ENCODE measurements at regions not wholly inside any gene's neighbourhood (a gene's known extent, or its start where the extent isn't known, plus 50 kb on each side); places are given as distances from the start of the nearest gene placed in this dataset.

DNA sequence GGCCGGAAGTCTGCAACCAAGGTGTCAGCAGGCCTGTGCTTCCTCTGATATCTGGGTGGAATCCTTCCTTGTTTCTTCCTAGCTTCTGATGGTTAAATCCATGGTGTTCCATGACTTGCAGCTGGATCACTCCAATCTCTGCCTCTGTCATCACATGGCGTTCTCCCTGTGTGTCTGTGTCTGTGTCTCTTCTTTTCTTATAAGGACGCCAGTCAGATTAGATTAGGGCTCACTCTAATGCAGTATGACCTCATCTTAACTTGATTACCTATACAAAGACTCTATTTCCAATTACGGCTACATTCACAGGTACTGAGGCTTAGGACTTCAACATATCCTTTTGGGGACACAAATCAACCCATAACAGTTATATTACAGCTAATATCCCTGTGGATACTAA, 70.3 kb upstream of the FAM3C start:
- H3K27ac Mint-ChIP-seq (ENCODE audit: unreplicated experiment) = no peak overlapping the region
- TF ChIP-seq, protein P1, sequence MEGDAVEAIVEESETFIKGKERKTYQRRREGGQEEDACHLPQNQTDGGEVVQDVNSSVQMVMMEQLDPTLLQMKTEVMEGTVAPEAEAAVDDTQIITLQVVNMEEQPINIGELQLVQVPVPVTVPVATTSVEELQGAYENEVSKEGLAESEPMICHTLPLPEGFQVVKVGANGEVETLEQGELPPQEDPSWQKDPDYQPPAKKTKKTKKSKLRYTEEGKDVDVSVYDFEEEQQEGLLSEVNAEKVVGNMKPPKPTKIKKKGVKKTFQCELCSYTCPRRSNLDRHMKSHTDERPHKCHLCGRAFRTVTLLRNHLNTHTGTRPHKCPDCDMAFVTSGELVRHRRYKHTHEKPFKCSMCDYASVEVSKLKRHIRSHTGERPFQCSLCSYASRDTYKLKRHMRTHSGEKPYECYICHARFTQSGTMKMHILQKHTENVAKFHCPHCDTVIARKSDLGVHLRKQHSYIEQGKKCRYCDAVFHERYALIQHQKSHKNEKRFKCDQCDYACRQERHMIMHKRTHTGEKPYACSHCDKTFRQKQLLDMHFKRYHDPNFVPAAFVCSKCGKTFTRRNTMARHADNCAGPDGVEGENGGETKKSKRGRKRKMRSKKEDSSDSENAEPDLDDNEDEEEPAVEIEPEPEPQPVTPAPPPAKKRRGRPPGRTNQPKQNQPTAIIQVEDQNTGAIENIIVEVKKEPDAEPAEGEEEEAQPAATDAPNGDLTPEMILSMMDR (IDR thresholded peaks at IDR 0.05; ENCODE audit: unreplicated experiment) = no peak

DNA sequence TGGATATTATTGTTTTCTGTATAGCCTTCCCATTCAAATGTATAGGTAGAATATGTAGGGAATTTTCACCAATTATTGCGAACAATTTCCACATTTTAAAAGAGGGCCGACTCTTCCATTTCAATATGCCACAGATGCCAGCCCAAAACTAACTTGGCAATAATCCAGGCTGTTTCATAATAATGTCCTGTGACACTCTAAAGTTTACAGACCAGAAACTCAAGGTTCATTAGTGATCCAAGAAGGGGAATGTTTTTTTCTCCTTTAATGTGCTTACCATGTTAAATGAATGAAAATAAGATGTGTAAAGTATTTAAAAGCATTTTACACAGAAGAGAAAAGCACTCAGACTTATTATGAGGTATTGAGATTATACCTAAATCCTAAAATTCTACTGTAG, 63.0 kb upstream of the FAM3C start:
- DNase-seq (ENCODE audit: low spot score) = no peak
- Mint-ChIP-seq H3K27me3 (ENCODE audit: unreplicated experiment) (no peaks in the 10 kb centered on the region), H3K4me3 (ENCODE audit: unreplicated experiment) (no peak overlapping the region), H3K36me3 (ENCODE audit: low read depth, unreplicated experiment) (no peaks in the 10 kb centered on the region), H3K9me3 (ENCODE audit: unreplicated experiment) (no peaks in the 10 kb centered on the region), H3K4me1 (ENCODE audit: unreplicated experiment) (peaks cover 20% of the 10 kb centered on the region), H3K27ac (ENCODE audit: unreplicated experiment) (no peak overlapping the region)
- TF ChIP-seq, protein P1 (IDR thresholded peaks at IDR 0.05; ENCODE audit: unreplicated experiment) = no peak

More for the DNA sequence above, 70.3 kb upstream of the FAM3C start:
- no peak for DNase-seq (ENCODE audit: low spot score)
- Mint-ChIP-seq H3K36me3 (ENCODE audit: low read depth, unreplicated experiment) (no peaks in the 10 kb centered on the region), H3K4me1 (ENCODE audit: unreplicated experiment) (peaks cover 14% of the 10 kb centered on the region), H3K27me3 (ENCODE audit: unreplicated experiment) (no peaks in the 10 kb centered on the region), H3K9me3 (ENCODE audit: unreplicated experiment) (no peaks in the 10 kb centered on the region), H3K4me3 (ENCODE audit: unreplicated experiment) (no peak overlapping the region)

DNA sequence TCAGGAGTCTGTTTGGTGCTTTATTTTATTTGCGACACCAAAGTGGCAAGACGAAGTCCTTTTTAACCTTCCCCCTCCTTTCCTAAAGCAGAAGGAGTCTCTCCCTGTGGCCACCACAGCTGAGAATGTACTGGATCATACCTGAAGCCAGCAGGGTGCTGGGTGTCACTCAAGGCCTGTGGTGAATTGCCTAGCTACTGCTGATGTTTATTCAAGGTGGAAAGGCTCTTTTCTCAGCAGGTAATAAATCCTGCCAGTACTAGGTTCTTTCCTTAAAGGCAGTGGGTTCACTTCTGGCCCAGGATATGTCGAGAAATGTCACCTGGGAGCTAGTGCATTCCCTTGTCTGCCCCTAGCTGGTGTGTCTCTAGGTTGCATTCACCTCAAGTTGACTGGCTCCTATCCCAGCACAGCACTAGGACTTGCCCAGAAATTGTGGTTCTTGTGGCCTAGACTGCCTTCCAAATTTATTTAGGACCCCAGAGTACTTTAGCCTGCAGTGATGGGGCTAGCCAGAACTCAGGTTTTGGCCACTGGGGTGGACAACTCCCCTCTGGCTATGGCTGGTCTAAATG, 60.8 kb upstream of the FAM3C start:
- H3K36me3 Mint-ChIP-seq (ENCODE audit: low read depth, unreplicated experiment) = no peaks in the 10 kb centered on the region
- peaks cover 11% of the 10 kb centered on the region for H3K4me1 Mint-ChIP-seq (ENCODE audit: unreplicated experiment)
- no peak overlapping the region for H3K27ac Mint-ChIP-seq (ENCODE audit: unreplicated experiment)
- no peaks in the 10 kb centered on the region for H3K9me3 Mint-ChIP-seq (ENCODE audit: unreplicated experiment)
- DNase-seq (ENCODE audit: low spot score) = no peak
- TF ChIP-seq, protein P1 (IDR thresholded peaks at IDR 0.05; ENCODE audit: unreplicated experiment) = no peak
- no peaks in the 10 kb centered on the region for H3K27me3 Mint-ChIP-seq (ENCODE audit: unreplicated experiment)
- no peak overlapping the region for H3K4me3 Mint-ChIP-seq (ENCODE audit: unreplicated experiment)

DNA sequence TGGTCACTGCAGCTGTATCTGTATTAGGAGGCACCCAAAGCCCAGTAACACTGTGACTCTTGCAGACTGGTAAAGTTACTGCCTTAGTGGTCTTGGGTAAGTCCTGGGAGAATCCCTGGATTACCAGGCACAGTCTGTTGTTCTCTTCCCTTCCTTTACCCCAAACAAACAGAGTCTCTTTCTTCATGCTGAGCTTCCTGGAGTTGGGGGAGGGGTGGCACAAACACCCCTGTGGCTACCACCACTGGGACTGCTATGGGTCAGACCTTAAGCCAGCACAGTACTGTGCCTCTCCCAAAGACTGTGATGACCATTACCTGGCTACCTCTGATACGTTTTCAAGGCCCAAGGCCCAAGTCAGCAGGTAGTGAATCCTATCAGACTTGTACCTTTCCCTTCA, 59.9 kb upstream of the FAM3C start:
- Mint-ChIP-seq H3K9me3 (ENCODE audit: unreplicated experiment) (no peaks in the 10 kb centered on the region), H3K4me3 (ENCODE audit: unreplicated experiment) (no peak overlapping the region), H3K36me3 (ENCODE audit: low read depth, unreplicated experiment) (no peaks in the 10 kb centered on the region), H3K27me3 (ENCODE audit: unreplicated experiment) (no peaks in the 10 kb centered on the region), H3K4me1 (ENCODE audit: unreplicated experiment) (peaks cover 4% of the 10 kb centered on the region), H3K27ac (ENCODE audit: unreplicated experiment) (no peak overlapping the region)
- TF ChIP-seq, protein P1 (IDR thresholded peaks at IDR 0.05; ENCODE audit: unreplicated experiment) = no peak
- no peak for DNase-seq (ENCODE audit: low spot score)

DNA sequence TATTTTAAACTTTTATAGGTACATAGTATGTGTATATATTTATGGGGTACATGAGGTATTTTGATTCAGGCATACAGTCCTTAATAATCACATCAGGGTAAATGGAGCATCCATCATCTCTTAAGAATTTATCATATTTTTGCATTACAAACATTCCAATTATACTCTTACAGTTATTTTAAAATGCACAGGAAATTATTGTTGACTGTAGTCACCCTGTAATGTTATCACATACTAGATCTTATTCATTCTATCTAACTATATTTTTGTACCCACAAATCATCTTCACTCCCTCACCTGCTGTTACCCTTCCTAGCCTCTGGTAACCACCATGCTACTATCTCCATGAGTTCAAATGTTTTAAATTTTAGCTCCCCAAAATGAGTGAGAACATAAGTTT, 56.3 kb upstream of the FAM3C start:
- no peaks in the 10 kb centered on the region for H3K36me3 Mint-ChIP-seq (ENCODE audit: low read depth, unreplicated experiment)
- no peak overlapping the region for H3K4me3 Mint-ChIP-seq (ENCODE audit: unreplicated experiment)
- H3K9me3 Mint-ChIP-seq (ENCODE audit: unreplicated experiment) = no peaks in the 10 kb centered on the region
- H3K27ac Mint-ChIP-seq (ENCODE audit: unreplicated experiment) = no peak overlapping the region
- TF ChIP-seq, protein P1 (IDR thresholded peaks at IDR 0.05; ENCODE audit: unreplicated experiment) = no peak
- no peak for DNase-seq (ENCODE audit: low spot score)
- H3K27me3 Mint-ChIP-seq (ENCODE audit: unreplicated experiment) = no peaks in the 10 kb centered on the region
- H3K4me1 Mint-ChIP-seq (ENCODE audit: unreplicated experiment) = peaks cover 13% of the 10 kb centered on the region

Data from endothelial cell (in vitro differentiated cells).